Suppressor macrophage (primary cell): ENCODE measurements at regions not wholly inside any gene's neighbourhood (a gene's known extent, or its start where the extent isn't known, plus 50 kb on each side); places are given as distances from the start of the nearest gene placed in this dataset.
"Not testable (repeated sequence)": the region's sequence is repeated elsewhere in the genome, so short reads cannot be mapped to it uniquely, and the experiment has no call there.

ENCODE experiments used
- DNase-seq, 4 experiments: peaks; one replicate each; pipeline ENCODE4 v3.0.0-alpha.2; 2020 to 2022

- no peak for DNase-seq
Measured at GRCh38 chr2:175457895-175458448, 276.5 kb upstream of the ATP5MC3 start.

- no peak for DNase-seq
Measured at GRCh38 chr2:175454953-175455389, 273.5 kb upstream of the ATP5MC3 start.

- DNase-seq = no peak
Measured at GRCh38 chr2:175450029-175450760, 268.7 kb upstream of the ATP5MC3 start.

DNA sequence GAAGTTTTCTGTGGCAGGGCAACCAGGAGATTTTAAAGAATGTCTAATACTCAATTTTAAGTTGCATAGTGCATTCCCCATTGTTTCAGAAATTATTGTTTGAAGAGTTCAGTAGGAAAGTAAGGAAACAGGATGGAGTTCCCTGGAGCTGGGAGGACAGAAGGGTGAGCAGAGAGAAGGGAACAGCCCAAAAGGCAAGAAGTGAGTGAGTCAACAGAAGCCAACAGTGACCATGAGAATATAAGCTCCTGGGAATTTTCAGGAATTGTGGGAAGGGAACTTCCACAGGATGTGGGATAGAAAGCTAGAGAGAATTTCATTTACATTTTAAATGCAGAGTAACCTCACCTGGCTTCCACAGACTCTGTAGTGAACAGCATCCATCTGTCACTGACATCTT, 268.1 kb upstream of the ATP5MC3 start:
- DNase-seq = no peak

- DNase-seq = no peak
Measured at GRCh38 chr2:175446201-175446600, 264.7 kb upstream of the ATP5MC3 start.

GRCh38 chr2:175445281-175445680, 263.8 kb upstream of the ATP5MC3 start:
- peak; percentile 17 to 41 (median 35) for DNase-seq

DNA sequence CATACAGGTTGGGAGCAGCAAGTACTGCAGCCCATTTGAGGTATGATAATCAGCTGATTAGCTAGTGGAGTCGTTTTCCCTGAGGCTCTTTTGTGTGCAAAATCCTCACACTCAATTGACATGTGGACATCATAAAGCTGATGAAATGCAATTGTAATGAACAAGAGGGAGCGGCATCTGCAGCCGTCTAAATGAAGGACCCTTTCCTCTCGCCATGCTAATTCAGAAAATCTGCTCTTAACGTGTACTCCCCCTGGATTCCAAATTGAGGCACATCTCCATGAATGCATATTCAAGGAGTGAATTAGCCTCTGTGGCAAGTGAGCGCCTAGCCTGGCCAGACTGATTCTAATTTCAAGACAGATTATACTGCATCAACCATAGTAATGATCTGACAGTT, 260.9 kb upstream of the ATP5MC3 start:
- DNase-seq = no peak

DNA sequence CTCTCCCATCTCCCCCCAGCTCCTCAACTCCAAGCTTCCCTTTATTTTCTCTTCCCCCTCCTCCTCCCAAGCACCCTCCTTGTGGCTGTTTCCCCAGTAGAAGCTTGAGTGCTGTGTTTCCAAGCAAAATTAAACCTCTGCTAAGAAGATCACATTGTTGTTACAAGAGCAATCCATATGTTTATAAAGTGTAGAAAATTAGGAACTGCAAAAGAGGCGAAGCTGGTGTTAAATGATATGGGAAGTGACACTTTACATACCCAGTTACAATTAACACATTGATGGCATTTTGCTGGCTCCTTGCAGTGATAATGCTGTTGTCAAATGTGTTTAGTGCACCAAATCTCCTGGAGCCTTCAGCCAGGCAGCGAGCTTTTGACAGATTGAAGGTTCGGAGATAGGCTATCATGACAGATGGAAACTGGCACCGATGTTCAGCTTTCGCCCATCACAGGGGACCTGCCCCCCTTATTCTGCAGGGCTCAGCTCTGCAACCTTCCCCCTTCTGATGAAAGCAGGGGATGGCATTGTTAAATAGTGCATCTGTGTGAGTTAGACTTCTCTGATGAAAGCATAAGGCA, 259.8 kb upstream of the ATP5MC3 start:
- no peak for DNase-seq

DNA sequence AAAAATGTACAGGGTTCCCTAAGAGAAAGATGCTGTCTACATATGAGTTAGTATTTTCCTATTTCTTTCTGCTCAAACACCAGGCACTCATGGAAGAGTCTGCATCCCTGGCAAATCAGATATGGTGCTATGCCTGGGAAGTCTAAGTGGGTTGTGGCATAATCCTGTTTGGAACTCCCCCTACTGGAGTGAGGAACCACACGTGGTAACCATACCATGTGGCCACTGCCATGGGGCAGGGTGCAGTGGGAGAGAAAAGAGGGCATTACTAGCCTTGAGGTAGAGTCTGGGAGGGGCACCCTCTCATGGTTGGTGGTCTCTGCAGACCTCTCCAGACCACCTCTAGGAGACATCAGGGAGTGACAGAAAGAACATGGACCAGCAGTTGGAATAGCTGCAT, 257.9 kb upstream of the ATP5MC3 start:
- DNase-seq = no peak

- no peak for DNase-seq
Measured at GRCh38 chr2:175437167-175437566, 255.7 kb upstream of the ATP5MC3 start.

DNA sequence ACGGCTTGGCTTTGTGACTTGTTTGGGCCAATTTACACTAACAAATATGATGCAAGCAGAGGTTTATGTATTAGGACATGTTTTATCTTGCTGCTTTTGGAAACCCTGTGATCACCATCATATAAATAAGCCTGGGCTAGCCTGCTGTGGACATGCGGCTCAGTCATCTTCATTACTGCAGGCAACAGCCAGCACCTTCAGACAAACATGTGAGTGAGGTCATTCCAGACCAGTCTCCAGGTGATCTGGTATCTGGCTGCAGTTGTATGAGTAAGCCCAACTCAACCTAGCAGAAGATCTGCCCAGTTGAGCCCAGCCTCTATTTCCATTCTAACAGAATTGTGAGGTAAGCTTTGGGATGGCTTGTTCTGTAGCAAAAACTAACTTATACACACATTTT, 254.6 kb upstream of the ATP5MC3 start:
- no peak for DNase-seq

DNA sequence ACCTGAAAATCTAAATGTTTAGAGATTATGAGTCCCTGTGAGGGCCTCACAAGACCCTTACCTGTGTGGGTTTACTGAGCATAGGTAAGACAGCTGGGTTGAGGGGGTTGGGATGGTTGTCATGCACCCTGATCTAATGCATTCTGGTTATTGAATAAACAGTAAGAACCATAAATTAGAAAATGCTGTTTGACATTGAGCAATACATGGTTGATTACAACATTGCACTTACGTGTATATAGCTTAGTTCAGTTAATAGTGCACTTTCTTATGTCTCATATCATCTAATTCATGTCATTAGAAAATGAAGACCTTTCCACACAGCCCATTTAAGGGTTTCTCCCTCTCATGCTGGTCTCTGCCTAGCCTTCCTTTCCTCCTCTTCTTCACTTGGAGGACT, 253.5 kb upstream of the ATP5MC3 start:
- peak in 2 of 4 experiments; percentile 8 to 19 for DNase-seq

DNA sequence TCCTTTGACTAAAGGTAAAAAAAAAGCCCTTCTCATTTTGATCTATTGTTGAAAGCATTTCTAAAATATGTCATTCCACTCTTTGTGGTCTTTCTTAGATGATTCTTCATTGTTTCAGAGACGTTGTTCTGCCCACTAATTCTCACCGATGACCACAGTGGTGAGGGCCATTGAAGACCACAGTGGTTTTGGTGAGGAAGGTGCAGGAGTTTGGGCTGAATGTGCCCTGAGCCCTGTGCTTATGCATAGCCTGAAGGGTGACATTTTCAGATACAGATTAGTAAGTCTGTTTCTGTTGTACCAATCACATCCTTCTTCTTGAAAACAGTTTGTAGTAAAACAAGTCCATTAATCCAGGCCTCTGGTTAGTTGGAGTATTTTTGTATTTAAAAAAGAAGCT, 251.3 kb upstream of the ATP5MC3 start:
- no peak for DNase-seq

DNA sequence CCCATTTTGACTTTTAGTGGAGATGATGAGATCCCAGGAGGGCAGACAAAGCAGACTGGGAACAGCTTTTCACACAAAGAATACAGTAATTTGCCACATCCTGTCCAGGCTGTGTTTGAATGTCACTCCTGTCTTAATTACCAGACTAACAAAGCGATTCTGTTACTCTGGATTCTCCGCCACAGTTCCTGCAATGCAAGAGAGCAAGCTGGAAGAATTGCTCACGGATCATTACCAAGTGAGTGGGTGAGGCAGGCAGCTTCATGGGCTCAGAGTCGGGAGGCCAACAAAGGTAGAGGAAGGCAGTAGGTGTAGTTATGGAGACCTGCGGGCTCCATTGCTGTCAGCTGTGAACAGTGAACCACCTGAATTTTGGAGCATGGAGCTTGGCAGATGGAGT, 250.5 kb upstream of the ATP5MC3 start:
- no peak for DNase-seq

DNA sequence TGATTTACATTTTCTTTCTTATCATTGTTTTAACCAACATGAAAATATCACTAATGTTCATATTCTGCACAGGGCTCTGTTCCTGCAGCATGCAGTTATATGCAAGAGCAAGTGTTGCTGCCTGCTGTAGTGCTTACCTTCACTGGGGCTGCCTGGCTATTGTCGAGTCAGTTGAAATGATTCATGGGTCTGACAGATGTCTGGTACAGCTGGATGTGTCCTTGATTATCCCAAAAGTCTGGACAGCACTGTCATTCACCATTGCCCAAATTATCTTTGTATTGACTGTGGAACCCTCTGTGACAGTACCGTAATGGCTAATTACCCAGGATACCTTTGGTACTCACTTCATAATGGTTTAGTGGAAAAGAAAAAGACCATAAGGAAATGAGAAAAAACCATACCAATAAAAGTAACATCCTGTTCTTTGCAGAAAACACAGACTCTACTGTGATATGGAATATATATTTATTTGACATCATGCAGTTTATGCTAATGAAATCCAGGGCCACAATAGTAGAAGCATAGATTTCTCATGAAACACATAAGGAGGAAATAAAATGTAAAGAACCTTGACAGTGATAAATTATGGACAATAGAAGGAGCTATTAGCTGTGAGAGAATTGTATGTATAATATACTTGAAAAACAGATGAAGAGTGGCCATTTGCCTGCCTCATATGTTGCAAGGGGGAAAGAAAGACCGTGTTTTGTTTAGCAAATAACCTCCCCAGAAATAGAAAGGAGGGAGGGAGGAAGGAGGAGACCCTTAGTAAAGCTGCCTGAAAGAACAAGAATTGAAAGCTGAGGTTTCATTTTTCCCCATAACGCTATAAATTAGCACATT, 249.8 kb upstream of the ATP5MC3 start:
- DNase-seq = no peak

- no peak for DNase-seq
Measured at GRCh38 chr2:175430236-175430635, 248.7 kb upstream of the ATP5MC3 start.

GRCh38 chr2:175418224-175418835, 236.8 kb upstream of the ATP5MC3 start:
- DNase-seq = no peak

DNA sequence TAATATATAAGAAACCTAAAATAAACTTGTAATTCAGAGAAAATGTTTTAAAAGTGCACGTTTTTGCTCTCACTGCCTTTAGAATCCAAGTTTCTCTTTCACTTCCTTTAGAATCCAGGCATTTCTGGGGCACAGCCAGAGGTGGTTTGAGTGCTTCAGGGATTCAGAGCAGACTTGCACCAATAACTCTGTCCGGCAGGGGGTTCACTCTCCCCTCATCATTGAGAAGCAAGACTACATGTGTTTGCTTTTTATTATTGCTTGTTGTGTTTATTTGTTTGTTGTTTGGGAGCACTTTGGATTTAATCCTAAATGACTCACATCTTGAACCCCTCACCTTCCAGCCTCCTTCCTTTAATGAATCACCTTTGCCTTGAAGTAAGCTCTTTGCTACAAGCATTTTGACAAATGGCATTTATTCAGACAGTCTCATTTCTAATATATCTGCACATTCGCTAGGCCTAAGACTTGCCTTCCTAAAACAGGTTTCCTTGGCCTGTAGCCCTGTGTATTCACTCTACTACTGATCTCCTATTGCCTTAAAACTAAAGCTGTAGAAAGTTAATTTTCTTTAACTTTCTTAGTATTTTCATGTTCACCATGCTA, 233.5 kb upstream of the ATP5MC3 start:
- peak; percentile 78 to 85 (median 81) for DNase-seq

DNA sequence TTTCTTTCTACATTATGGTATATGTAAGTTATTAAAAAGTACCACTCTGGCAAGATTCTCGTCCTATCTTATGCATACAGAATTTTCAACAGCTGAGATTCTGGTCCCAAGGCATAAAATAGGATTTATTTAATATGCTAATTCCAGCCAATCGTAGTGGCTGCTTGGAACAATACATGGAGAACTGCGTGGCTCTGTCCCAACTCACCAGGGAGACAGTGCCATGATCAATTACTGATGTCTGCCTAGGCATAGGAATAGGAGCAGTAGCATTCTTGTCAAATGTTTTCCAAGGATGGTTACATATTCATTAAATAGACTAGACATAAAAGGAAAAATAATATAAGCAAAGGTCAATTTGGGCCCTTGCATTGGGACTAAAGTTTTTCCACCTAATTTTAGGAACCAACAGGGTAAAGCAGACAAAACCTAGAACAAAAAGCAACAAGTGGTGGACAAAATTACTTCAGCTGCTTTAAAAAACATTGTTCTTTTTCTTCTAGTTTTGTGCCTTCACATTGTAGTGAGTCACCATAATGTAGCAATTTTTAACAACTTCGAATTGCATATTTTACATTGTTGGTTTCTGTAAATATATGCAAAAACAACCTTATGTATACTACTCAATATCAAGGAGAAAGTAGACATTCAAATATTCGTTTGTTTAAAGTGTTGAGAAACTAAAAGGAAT, 232.8 kb upstream of the ATP5MC3 start:
- peak in 1 of 4 experiments; percentile 4 for DNase-seq

- DNase-seq = not testable (repeated sequence)
Measured at GRCh38 chr2:175410941-175411340, 229.4 kb upstream of the ATP5MC3 start.

DNA sequence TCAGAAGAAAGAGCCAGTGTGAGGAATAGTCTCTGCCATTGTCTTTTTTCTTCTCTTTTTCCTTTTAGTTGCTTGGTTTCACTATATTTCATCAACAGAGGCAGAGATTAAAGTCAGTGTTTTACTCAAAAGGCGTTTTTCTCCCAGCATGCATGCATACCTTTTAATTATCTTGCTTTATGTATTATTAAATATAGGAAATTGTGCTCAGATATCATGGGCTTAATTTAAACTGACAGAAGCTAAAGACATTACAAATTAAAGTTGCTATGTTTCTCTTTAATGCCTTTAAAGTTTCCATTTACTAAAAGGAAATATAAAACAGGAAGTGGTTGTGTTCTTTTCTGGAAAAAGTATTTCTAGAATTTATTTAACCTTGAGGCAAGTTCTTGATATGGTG, 223.3 kb upstream of the ATP5MC3 start:
- DNase-seq = no peak
